K562 (cell line): ENCODE measurements at regions not wholly inside any gene's neighbourhood (a gene's known extent, or its start where the extent isn't known, plus 50 kb on each side); places are given as distances from the start of the nearest gene placed in this dataset.

Source experiments
- ETV5 ChIP-seq: sonication (generic); formaldehyde crosslinking; IDR thresholded peaks from 2 replicates; pipeline ENCODE4 v1.4.0; 2020; ENCODE audit warnings: low read depth, mild to moderate bottlenecking, missing genetic modification reagents
- FOSL1 ChIP-seq: fragments of 200-800 bp; sonication (Bioruptor generic); conservative IDR thresholded peaks from 2 replicates; pipeline ENCODE4 v1.6.1; 2016; ENCODE audit warnings: missing genetic modification characterization, missing compliant biosample characterization
- MGA ChIP-seq: fragments of 450-650 bp; IDR thresholded peaks from 2 replicates; pipeline ENCODE4 v1.6.1; 2016; ENCODE audit warnings: mild to moderate bottlenecking, moderate library complexity
- NR2C2 ChIP-seq, 2 experiments: fragments of 200-800 bp in 1 of 2; sonication (Bioruptor generic) in 1 of 2; sonication (generic) in 1 of 2; formaldehyde crosslinking in 1 of 2; IDR thresholded peaks; 2 replicates each; pipeline versions ENCODE4 v1.6.1 to v1.8.0; 2016 to 2022; ENCODE audit warnings: mild to moderate bottlenecking in 1 of 2, missing compliant biosample characterization in 1 of 2, missing genetic modification characterization in 1 of 2, missing genetic modification reagents in 1 of 2
- PKNOX1 ChIP-seq: fragments of 450-650 bp; IDR thresholded peaks from 2 replicates; pipeline ENCODE4 v1.6.1; 2016

GRCh38 chr3:107132674-107133073 is 244.6 kb upstream of the CCDC54 start (continued):
- peak; percentile 57 for TF ChIP-seq MGA
- TF ChIP-seq ETV5 (CRISPR knock-in tag), result 0 out of 2 replicates have a peak, but pooled peaks have one; percentile 20
- peak; percentile 69 for TF ChIP-seq FOSL1 (tag)
- TF ChIP-seq PKNOX1, result peak; percentile 85
- no peak for TF ChIP-seq NR2C2 (CRISPR knock-in tag; IDR thresholded peaks at IDR 0.05)
- 0 out of 2 replicates have a peak, but pooled peaks have one; percentile 24 for TF ChIP-seq NR2C2 (tag; IDR thresholded peaks at IDR 0.05)
